ENCODE measurements at regions not wholly inside any gene's neighbourhood (a gene's known extent, or its start where the extent isn't known, plus 50 kb on each side); places are given as distances from the start of the nearest gene placed in this dataset.
"Not testable (repeated sequence)": the region's sequence is repeated elsewhere in the genome, so short reads cannot be mapped to it uniquely, and the experiment has no call there.

GRCh38 chr20:40309731-40310130, 379.3 kb downstream of the MAFB start:
- no peak for DNase-seq

DNA sequence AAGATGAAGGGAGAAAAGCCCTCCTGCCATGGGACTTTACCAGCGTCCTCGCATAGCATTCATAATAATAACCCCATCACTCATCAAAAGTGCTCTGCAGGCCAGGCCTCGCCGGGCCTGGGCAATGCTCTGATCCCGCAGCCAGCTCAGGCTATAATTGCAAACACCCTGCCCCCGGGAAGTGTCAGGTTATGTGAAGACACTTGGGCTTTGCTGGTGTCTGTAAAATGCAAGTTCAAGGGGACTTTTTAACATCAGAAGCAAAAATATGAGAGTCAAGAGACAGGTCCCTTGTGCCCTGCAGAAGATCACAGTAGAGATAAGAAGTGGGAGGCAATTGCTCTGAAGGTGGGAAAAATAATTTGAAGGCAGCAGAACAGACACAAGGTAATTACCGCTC, 381.0 kb downstream of the MAFB start:
- no peak for DNase-seq

DNA sequence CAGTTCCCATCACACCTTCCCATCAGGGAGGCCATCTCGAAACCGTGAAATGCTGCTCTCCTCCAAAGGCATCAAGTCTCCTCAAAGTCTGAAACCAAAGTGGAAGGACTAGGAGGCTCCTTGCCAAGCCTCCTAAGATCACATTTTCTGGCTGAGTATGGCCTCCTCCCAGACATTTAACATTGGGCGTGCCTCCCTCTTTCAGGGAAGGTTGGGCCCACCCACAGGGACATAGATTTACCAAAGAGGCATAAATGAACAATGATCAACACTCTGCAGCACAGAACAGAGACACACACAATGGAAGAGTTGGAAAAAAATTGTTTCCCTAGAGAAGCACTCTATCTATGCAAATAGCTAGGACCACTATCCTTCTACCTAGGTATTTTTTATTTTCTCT, 381.8 kb downstream of the MAFB start:
- DNase-seq, result no peak

GRCh38 chr20:40305303-40305702, 383.7 kb downstream of the MAFB start:
- DNase-seq, result no peak

DNA sequence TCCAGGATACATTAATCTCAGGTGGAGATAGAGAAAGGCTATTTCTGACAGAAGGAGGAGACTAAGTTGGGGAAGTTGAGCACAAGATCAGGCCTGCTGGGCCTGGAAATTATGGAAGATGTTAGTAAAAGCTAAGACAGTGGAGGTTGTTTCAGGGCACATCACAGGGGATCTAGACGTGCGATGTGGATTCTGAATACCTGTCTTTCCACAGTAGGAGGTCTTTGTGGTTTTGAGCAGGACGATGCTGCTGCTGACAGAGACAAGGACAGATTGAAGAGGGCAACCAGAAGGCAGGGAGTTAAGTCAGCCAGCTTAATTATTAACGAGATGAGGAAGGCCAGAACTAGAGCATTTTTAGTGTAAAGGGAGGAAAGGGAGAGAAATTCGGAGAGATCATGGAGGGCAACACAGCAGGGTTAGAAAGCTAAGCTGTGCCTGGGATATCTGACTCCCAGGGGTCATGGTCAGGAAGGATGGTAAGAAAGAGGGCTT, 384.9 kb downstream of the MAFB start:
- no peak for DNase-seq

- no peak for DNase-seq
These were observed 394.3 kb downstream of the MAFB start for GRCh38 chr20:40294747-40295146.

GRCh38 chr20:40294175-40294574, 394.9 kb downstream of the MAFB start:
- no peak for DNase-seq

- DNase-seq, result no peak
These were observed 395.3 kb downstream of the MAFB start for GRCh38 chr20:40293740-40294139.

- DNase-seq, result no peak
These were observed 397.4 kb downstream of the MAFB start for GRCh38 chr20:40291493-40292135.

DNA sequence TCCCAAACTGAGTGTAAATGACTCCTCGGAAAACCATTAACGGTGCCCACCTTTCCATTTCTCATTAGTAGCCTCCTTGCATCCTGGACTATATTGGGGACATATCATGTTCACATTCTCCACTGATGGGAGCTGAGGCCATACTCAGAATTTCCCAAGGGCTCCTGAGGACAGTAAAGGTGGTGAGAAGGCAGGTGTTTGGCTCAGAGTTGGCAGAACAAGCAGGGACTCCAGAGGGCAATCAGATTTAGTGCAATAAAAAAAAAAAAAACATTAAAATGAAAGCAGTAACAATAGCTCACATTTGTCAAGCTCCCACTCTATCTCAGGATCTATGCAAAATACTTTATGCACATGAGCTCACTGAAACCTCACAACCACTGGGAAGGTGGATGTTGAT, 401.4 kb downstream of the MAFB start:
- no peak for DNase-seq

DNA sequence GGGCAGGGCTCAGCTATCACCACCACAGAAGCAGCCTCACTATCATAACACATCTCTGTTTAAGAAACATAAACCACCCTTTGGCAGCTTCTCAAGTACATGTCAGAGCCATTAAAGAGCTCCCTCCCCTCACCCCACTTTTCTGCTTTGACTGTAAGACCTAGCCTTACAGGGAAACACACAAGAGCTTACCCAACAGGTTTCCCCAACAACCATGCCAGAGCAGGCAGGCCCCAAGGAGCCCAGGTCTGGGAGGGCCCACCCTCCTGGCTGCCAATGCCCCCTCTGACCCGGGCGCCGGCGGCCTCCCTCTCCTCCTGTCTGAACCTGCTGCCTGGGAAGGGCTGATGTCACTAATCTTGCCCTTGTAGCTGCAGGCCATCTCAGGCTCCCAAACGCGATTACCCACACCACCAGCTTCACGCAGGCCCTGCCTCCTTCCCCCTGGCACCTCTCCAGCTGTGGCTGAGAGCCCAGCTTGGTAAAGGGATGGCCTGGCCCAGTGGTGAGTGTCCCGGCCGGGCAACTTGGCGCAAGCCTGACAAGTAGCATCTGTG, 402.0 kb downstream of the MAFB start:
- DNase-seq, result peak; percentile 69

GRCh38 chr20:40284611-40285010, 404.4 kb downstream of the MAFB start:
- DNase-seq, result no peak

- DNase-seq, result no peak
These were observed 405.3 kb downstream of the MAFB start for GRCh38 chr20:40283689-40284088.

- no peak for DNase-seq
These were observed 406.1 kb downstream of the MAFB start for GRCh38 chr20:40282941-40283340.

GRCh38 chr20:40282541-40282940, 406.5 kb downstream of the MAFB start:
- DNase-seq, result no peak

DNA sequence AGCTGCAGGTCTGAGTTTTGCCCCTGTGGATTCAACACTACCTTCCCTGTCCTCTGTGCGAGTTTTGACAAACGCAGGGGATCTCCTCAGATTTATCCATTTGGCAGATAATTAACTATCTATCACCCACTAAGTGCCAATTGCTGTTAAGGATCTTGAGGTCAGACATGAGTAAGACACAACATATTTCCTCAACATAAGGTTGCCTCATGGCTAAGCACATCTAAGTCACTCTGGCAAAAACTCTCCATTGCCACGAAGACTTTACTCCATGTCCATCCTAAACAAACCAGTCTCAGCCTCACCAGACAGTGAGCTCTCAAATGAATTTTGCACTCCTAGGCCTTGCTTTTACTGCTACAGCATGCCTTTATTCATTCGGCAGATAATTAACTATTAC, 408.4 kb downstream of the MAFB start:
- no peak for DNase-seq

DNA sequence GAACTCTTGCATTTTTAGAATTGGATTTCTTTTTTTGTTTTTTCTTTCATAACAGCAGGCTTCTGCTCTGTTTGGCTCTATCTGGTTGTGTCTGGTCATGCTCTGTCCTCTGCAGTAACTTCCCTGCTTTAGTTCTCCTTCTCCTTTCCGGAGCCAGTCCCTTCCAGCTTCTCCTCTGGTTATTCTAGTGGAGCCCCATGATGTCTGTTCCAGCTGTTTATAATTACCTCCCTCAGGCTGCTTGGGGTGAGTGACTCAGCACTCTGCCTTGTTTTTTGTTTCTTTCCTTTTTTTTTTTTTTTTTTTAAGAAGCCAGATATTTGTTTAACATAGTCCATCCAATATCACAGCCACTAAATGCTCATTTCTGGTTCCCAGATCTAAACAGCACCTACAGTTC, 409.6 kb downstream of the MAFB start:
- no peak for DNase-seq

GRCh38 chr20:40278673-40279072, 410.4 kb downstream of the MAFB start:
- no peak for DNase-seq

- DNase-seq, result no peak
These were observed 412.7 kb downstream of the MAFB start for GRCh38 chr20:40276301-40276700.

DNA sequence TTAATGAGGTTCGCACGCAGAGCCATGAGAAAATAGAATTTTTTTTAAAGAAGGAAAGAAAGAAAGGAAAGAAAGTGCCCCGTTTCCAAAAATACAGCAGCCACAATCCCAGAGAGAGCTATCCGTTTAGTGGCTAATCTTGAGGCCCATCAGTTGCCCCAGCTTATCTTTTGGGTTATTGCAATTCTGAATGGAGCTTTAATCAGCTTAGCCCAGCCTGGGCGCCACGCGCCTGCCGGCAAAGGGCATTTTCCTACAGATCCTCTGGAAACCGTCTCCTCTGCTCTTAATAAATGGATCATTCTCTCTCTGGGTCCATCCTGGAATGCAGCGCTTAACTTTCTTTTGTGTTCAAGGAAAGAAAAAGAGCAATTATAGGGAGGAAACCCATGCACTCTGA, 413.3 kb downstream of the MAFB start:
- DNase-seq, result no peak

DNA sequence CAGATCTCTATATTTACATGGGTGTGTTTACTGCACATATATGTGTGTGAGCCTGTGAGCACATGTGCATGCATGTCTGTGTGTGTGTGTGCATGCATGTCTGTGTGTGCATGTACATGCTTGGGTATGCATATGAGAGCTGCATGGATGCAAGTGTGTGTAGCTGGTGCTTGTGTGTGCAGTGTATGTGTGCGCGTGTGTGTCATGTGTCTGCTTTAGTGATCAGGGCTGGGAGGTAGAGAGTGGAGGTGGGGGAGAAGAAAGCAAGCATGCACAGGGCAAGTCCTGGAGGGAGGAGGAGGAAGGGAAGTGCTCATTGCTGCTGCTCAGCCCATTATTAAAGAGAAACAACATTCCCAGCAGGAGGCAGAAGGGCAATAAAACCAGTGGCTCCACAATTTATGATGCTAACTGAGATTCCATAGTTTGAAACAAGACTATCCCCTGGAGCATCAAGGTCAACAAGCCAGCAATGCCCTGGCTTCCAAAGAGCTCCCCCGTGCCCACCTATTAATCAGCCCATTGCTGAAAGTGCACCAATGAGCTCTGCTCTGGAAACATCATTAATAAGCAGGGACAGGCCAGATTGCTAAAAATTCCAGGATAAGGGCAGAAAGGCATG, 414.0 kb downstream of the MAFB start:
- DNase-seq, result no peak

GRCh38 chr20:40269274-40269673, 419.8 kb downstream of the MAFB start:
- not testable (repeated sequence) for DNase-seq

GRCh38 chr20:40268321-40269075, 420.5 kb downstream of the MAFB start:
- no peak for DNase-seq
